ENCODE measurements at regions not wholly inside any gene's neighbourhood (a gene's known extent, or its start where the extent isn't known, plus 50 kb on each side); places are given as distances from the start of the nearest gene placed in this dataset.

DNA sequence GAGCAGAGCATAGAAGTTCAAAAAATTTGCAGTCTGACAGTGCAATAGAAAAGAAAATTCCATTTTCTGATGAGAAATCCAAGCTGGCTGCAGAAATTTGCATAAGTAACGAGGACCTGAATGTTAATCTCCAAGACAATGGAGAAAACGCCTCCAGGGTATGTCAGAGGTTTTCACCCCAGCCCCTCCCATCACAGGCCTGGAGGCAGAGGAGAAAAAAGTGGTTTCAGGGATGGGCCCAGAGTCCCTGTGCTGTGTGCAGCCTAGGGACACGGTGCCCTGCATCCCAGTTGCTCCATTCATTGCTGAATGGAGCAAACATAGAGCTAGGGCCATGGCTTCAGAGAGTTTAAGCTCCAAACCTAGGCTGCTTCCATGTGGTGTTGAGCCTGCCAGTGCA, 327.9 kb upstream of the KHDRBS2 start:
- no CpG with 5 or more reads among the region's 3 CpGs for WGBS, 2 donors (ENCODE audit: extremely low coverage in 2 of 2, insufficient read length in 2 of 2, insufficient replicate concordance in 1 of 2)
- DNase-seq (ENCODE audit: low spot score): no peak
- Histone ChIP-seq H2BK15ac (ENCODE audit: low read length) (no peak overlapping the region), H3K27ac (replicated peaks; ENCODE audit: low read length) (no peak overlapping the region), H3K79me1 (ENCODE audit: low read depth, low read length) (no peaks in the 10 kb centered on the region), H3K23ac (ENCODE audit: low read depth, low read length, poor library complexity) (no peak overlapping the region), H3K36me3 (replicated peaks in 1 of 2; ENCODE audit: control insufficient read depth in 2 of 2, insufficient read depth in 2 of 2, low read length in 2 of 2) (no peaks in the 10 kb centered on the region), H2BK120ac (ENCODE audit: low read depth, low read length) (no peak overlapping the region), H3K4me3 (ENCODE audit: low read length in 2 of 2) (no peak overlapping the region), H2AK5ac (ENCODE audit: low read depth, low read length) (no peak overlapping the region), H2BK12ac (ENCODE audit: low read length) (no peak overlapping the region), H3K4me1 (ENCODE audit: control insufficient read depth in 2 of 2, insufficient read depth in 1 of 2, low read depth in 1 of 2, low read length in 2 of 2) (no peaks in the 10 kb centered on the region), H3K9me3 (replicated peaks in 1 of 2; ENCODE audit: control insufficient read depth in 2 of 2, insufficient read depth in 1 of 2, low read depth in 1 of 2, low read length in 2 of 2) (no peaks in the 10 kb centered on the region), H3K4ac (ENCODE audit: low read length) (no peak overlapping the region), H3K27me3 (ENCODE audit: control insufficient read depth in 3 of 3, insufficient read depth in 3 of 3, low read depth in 1 of 3, low read length in 3 of 3) (no peaks in the 10 kb centered on the region), H3K9ac (ENCODE audit: low read depth, low read length, poor library complexity) (no peak overlapping the region), H3K14ac (ENCODE audit: low read length) (no peak overlapping the region), H3K4me2 (ENCODE audit: insufficient read depth, low read length, poor library complexity, severe bottlenecking) (no peak overlapping the region), H4K91ac (ENCODE audit: low read depth, low read length, poor library complexity) (no peak overlapping the region), H2BK5ac (ENCODE audit: low read length) (no peak overlapping the region), H3K18ac (ENCODE audit: low read length) (no peak overlapping the region), H4K8ac (ENCODE audit: low read depth, low read length) (no peak overlapping the region), H2AFZ (ENCODE audit: low read length) (no peak overlapping the region)

DNA sequence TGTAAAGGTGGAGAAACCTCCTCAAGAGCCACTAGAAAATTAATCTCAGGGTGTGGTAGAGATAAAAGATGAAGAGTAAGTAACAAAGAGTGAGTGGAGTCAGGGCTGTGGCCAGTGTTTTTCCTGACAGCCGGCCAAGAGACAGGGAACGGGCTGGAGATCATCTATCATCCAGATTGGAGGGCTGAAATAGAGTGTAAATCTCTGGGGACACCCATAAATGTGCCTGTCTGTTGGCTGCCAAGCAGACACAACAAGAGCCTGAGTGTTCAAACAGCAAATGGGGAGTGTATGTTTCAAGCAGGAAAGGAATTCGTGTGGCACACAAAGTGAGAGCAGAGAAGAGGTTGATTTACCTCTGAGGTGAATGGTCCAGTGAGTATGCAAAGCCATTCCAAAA, 326.4 kb upstream of the KHDRBS2 start:
- no peak overlapping the region for H2AFZ ChIP-seq (ENCODE audit: low read length)
- no peak for DNase-seq (ENCODE audit: low spot score)
- no peaks in the 10 kb centered on the region for H3K27me3 ChIP-seq (ENCODE audit: control insufficient read depth in 3 of 3, insufficient read depth in 3 of 3, low read depth in 1 of 3, low read length in 3 of 3)
- no peak overlapping the region for H3K4me2 ChIP-seq (ENCODE audit: insufficient read depth, low read length, poor library complexity, severe bottlenecking)
- H3K9me3 ChIP-seq (replicated peaks in 1 of 2; ENCODE audit: control insufficient read depth in 2 of 2, insufficient read depth in 1 of 2, low read depth in 1 of 2, low read length in 2 of 2): no peaks in the 10 kb centered on the region
- no peak overlapping the region for H3K23ac ChIP-seq (ENCODE audit: low read depth, low read length, poor library complexity)
- H2BK15ac ChIP-seq (ENCODE audit: low read length): no peak overlapping the region
- no peaks in the 10 kb centered on the region for H3K36me3 ChIP-seq (replicated peaks in 1 of 2; ENCODE audit: control insufficient read depth in 2 of 2, insufficient read depth in 2 of 2, low read length in 2 of 2)
- H2AK5ac ChIP-seq (ENCODE audit: low read depth, low read length): no peak overlapping the region
- no peak overlapping the region for H3K4ac ChIP-seq (ENCODE audit: low read length)
- H3K79me1 ChIP-seq (ENCODE audit: low read depth, low read length): no peaks in the 10 kb centered on the region
- no peak overlapping the region for H4K91ac ChIP-seq (ENCODE audit: low read depth, low read length, poor library complexity)
- H3K18ac ChIP-seq (ENCODE audit: low read length): no peak overlapping the region
- no CpG with 5 or more reads among the region's 3 CpGs for WGBS, 2 donors (ENCODE audit: extremely low coverage in 2 of 2, insufficient read length in 2 of 2, insufficient replicate concordance in 1 of 2)
- no peak overlapping the region for H3K14ac ChIP-seq (ENCODE audit: low read length)
- no peak overlapping the region for H2BK120ac ChIP-seq (ENCODE audit: low read depth, low read length)
- H2BK5ac ChIP-seq (ENCODE audit: low read length): no peak overlapping the region
- no peak overlapping the region for H3K4me3 ChIP-seq (ENCODE audit: low read length in 2 of 2)
- no peak overlapping the region for H4K8ac ChIP-seq (ENCODE audit: low read depth, low read length)
- no peak overlapping the region for H3K9ac ChIP-seq (ENCODE audit: low read depth, low read length, poor library complexity)
- H3K27ac ChIP-seq (replicated peaks; ENCODE audit: low read length): no peak overlapping the region
- H3K4me1 ChIP-seq (ENCODE audit: control insufficient read depth in 2 of 2, insufficient read depth in 1 of 2, low read depth in 1 of 2, low read length in 2 of 2): no peaks in the 10 kb centered on the region
- H2BK12ac ChIP-seq (ENCODE audit: low read length): no peak overlapping the region

DNA sequence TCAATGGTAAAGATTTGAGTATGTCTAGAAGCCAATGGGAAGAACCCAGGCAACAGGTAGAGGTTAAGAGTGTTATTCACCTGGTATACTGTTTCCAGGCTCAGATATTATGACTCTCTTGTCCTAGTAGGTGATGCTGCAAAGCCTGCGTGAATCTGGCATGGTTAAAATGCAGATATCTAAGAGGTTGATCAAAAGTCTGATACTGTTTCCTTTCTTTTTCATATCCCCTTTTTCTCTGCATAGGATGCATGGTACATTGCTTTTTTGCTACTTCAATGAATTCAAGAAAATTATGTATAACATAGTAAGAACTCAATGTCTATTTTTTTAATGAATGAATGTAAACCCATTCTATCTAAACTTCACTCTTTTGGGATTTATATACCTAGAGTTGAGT, 284.3 kb upstream of the KHDRBS2 start:
- H3K4me1 ChIP-seq (ENCODE audit: control insufficient read depth in 2 of 2, insufficient read depth in 1 of 2, low read depth in 1 of 2, low read length in 2 of 2): no peaks in the 10 kb centered on the region
- no CpG with 5 or more reads among the region's 1 CpG for WGBS, 2 donors (ENCODE audit: extremely low coverage in 2 of 2, insufficient read length in 2 of 2, insufficient replicate concordance in 1 of 2)
- H2BK5ac ChIP-seq (ENCODE audit: low read length): no peak overlapping the region
- H3K27me3 ChIP-seq (ENCODE audit: control insufficient read depth in 3 of 3, insufficient read depth in 3 of 3, low read depth in 1 of 3, low read length in 3 of 3): no peaks in the 10 kb centered on the region
- no peaks in the 10 kb centered on the region for H3K9me3 ChIP-seq (replicated peaks in 1 of 2; ENCODE audit: control insufficient read depth in 2 of 2, insufficient read depth in 1 of 2, low read depth in 1 of 2, low read length in 2 of 2)
- no peaks in the 10 kb centered on the region for H3K36me3 ChIP-seq (replicated peaks in 1 of 2; ENCODE audit: control insufficient read depth in 2 of 2, insufficient read depth in 2 of 2, low read length in 2 of 2)
- H4K91ac ChIP-seq (ENCODE audit: low read depth, low read length, poor library complexity): no peak overlapping the region
- no peaks in the 10 kb centered on the region for H3K79me1 ChIP-seq (ENCODE audit: low read depth, low read length)
- H2BK15ac ChIP-seq (ENCODE audit: low read length): no peak overlapping the region
- H3K9ac ChIP-seq (ENCODE audit: low read depth, low read length, poor library complexity): no peak overlapping the region
- H2AFZ ChIP-seq (ENCODE audit: low read length): no peak overlapping the region
- H3K27ac ChIP-seq (replicated peaks; ENCODE audit: low read length): no peak overlapping the region
- no peak for DNase-seq (ENCODE audit: low spot score)
- no peak overlapping the region for H3K4me2 ChIP-seq (ENCODE audit: insufficient read depth, low read length, poor library complexity, severe bottlenecking)
- no peak overlapping the region for H4K8ac ChIP-seq (ENCODE audit: low read depth, low read length)
- no peak overlapping the region for H2BK120ac ChIP-seq (ENCODE audit: low read depth, low read length)
- H3K4ac ChIP-seq (ENCODE audit: low read length): no peak overlapping the region
- no peak overlapping the region for H3K14ac ChIP-seq (ENCODE audit: low read length)
- H3K23ac ChIP-seq (ENCODE audit: low read depth, low read length, poor library complexity): no peak overlapping the region
- H3K18ac ChIP-seq (ENCODE audit: low read length): no peak overlapping the region
- no peak overlapping the region for H2AK5ac ChIP-seq (ENCODE audit: low read depth, low read length)
- no peak overlapping the region for H3K4me3 ChIP-seq (ENCODE audit: low read length in 2 of 2)
- H2BK12ac ChIP-seq (ENCODE audit: low read length): no peak overlapping the region

DNA sequence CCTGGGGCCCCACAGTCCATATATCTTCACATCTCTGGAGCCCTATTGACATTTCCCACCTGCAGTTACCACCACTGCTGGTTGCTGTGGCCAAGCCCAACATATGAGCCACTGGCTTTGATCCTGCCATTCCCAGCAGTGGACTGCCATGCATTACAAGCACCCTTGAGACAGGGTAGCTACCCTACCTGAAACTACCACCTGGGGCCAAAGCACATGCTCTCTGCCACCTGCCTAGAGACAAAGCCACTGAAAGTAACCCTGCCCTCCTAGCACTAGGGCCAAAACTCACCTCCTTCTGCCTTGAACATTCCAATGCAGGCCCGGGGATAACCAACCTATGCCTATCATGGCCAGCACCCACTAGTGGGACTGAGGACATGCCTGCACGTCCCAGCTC, 255.5 kb upstream of the KHDRBS2 start:
- H3K18ac ChIP-seq (ENCODE audit: low read length): peak overlapping the region; percentile 42
- H2BK120ac ChIP-seq (ENCODE audit: low read depth, low read length): no peak overlapping the region
- H2BK15ac ChIP-seq (ENCODE audit: low read length): no peak overlapping the region
- H3K23ac ChIP-seq (ENCODE audit: low read depth, low read length, poor library complexity): no peak overlapping the region
- DNase-seq (ENCODE audit: low spot score): no peak
- H2AK5ac ChIP-seq (ENCODE audit: low read depth, low read length): no peak overlapping the region
- no CpG with 5 or more reads among the region's 2 CpGs for WGBS, 2 donors (ENCODE audit: extremely low coverage in 2 of 2, insufficient read length in 2 of 2, insufficient replicate concordance in 1 of 2)
- no peak overlapping the region for H4K8ac ChIP-seq (ENCODE audit: low read depth, low read length)
- H2BK5ac ChIP-seq (ENCODE audit: low read length): no peak overlapping the region
- no peak overlapping the region for H2AFZ ChIP-seq (ENCODE audit: low read length)
- no peaks in the 10 kb centered on the region for H3K79me1 ChIP-seq (ENCODE audit: low read depth, low read length)
- no peak overlapping the region for H3K4ac ChIP-seq (ENCODE audit: low read length)
- H3K4me3 ChIP-seq (ENCODE audit: low read length in 2 of 2): no peak overlapping the region
- H3K14ac ChIP-seq (ENCODE audit: low read length): no peak overlapping the region
- no peaks in the 10 kb centered on the region for H3K4me1 ChIP-seq (ENCODE audit: control insufficient read depth in 2 of 2, insufficient read depth in 1 of 2, low read depth in 1 of 2, low read length in 2 of 2)
- H3K27ac ChIP-seq (replicated peaks; ENCODE audit: low read length): no peak overlapping the region
- H2BK12ac ChIP-seq (ENCODE audit: low read length): no peak overlapping the region
- H3K36me3 ChIP-seq (replicated peaks in 1 of 2; ENCODE audit: control insufficient read depth in 2 of 2, insufficient read depth in 2 of 2, low read length in 2 of 2): no peaks in the 10 kb centered on the region
- no peak overlapping the region for H4K91ac ChIP-seq (ENCODE audit: low read depth, low read length, poor library complexity)
- no peak overlapping the region for H3K9ac ChIP-seq (ENCODE audit: low read depth, low read length, poor library complexity)
- no peaks in the 10 kb centered on the region for H3K27me3 ChIP-seq (ENCODE audit: control insufficient read depth in 3 of 3, insufficient read depth in 3 of 3, low read depth in 1 of 3, low read length in 3 of 3)
- no peak overlapping the region for H3K4me2 ChIP-seq (ENCODE audit: insufficient read depth, low read length, poor library complexity, severe bottlenecking)
- no peaks in the 10 kb centered on the region for H3K9me3 ChIP-seq (replicated peaks in 1 of 2; ENCODE audit: control insufficient read depth in 2 of 2, insufficient read depth in 1 of 2, low read depth in 1 of 2, low read length in 2 of 2)

All from neuronal stem cell (in vitro differentiated cells).